ENCODE measurements at regions not wholly inside any gene's neighbourhood (a gene's known extent, or its start where the extent isn't known, plus 50 kb on each side); places are given as distances from the start of the nearest gene placed in this dataset.

- DNase-seq = no peak
These were observed 64.8 kb upstream of the PLEKHA5 start for GRCh38 chr12:19064713-19065112.

GRCh38 chr12:19065223-19065622, 64.3 kb upstream of the PLEKHA5 start:
- DNase-seq = no peak

DNA sequence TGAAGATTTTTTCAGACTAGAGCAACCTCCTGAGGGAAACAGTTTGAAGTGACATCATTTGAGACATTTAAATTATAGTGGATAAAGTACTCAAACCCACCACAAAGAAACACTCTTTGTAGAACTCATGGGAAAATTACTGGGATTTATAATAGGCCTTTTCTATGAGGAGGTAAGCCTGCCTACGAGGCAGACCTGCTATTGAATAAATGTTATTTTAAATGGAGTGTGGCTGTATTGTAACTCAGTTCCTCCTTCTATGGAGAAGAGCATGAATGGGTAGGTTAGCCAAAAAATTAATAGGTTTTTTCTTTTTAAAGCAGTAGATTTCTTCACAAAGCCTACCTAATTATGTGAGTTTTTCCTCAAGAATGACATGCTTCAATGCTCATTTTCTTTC, 63.7 kb upstream of the PLEKHA5 start:
- no peak for DNase-seq

- no peak for DNase-seq
These were observed 63.0 kb upstream of the PLEKHA5 start for GRCh38 chr12:19066475-19067001.

DNA sequence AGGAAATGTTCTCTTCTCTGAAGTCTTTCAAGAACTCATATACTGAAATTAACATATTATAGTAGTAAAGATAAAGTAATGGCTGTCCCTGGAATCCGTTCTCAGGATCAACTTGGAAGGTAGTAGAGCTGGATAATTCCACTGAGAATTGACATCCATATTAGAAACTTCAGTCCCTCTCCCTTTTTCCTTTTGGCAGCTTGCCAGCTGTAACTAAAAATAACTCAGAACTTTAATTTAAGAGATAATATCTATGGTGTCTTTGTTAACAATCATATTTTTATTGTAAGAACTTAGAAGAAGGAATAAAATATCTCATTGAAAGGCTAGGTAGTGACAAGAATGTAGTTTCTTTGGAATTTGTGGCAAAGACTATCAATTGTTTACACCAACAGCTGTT, 61.4 kb upstream of the PLEKHA5 start:
- DNase-seq = no peak

- DNase-seq = no peak
These were observed 59.2 kb upstream of the PLEKHA5 start for GRCh38 chr12:19070341-19070740.

DNA sequence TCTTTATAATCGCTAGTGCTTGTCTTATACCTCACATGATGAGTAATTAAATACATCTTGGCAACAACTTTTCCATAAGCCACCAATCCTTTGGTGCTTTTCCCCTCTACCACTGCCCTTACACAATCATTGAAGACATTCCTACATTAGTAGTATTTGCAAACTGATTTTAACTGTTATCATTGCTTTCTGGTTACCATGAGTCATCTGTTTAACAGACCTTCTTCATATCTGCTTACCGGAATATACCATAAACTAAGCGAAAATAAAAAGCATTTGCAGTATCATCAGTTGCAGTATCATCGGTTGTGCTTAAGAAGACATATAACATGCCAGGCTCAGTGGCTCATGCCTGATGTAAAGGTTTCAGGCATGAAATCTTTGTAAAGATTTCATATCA, 54.8 kb upstream of the PLEKHA5 start:
- DNase-seq = no peak

DNA sequence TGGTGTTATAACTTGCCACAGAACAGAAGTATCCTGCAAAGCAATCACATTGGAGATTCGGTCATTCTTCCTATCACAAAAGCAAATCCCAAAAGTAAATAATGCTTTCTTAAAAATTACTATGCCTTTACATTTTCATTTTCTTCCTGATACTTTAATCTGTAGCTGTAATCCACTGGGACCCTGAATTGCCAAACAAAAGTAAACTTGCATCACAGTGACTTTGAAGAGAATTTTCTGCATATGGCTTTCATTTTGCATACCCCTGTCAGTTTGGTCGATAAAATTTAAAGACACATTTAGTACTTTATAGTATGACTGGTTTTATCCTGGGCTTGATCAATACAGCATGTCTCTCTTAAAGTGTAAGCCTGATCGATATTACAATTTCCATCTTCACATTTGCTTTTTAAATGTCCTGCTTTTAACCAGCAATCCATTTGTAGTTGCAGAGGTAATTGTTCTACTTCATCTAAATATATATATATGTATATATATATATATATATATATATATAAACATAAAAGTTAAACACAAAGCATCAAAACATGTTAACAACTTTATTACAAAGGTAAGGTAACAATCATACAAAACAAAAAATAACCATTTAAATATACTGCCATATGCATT, 53.7 kb upstream of the PLEKHA5 start:
- no peak for DNase-seq
